ENCODE measurements at regions not wholly inside any gene's neighbourhood (a gene's known extent, or its start where the extent isn't known, plus 50 kb on each side); places are given as distances from the start of the nearest gene placed in this dataset.

DNA sequence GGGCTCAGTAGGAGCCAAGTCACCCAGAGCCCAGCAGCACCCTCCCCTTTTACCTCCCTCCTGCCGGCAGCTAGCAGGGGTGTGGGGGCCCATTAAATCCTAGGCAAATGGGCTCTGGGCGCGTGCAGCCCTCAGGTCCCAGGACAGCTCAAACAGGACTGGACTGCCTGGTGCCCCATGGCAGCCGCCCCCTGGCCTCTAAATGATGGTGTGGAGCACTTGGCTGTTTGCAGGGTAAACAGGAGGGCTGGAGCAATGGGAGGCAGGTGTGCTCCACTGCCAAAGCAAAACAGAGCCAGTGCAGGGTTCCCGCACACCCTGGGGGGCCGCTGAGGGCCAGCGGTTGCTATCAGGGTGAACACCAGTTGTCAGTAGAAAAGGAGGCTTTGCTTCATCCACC, 55.9 kb upstream of the C5orf58 start:
- Histone ChIP-seq H3K9ac (ENCODE audit: low read length) (no peak overlapping the region), H3K9me3 (ENCODE audit: control insufficient read depth, low read length) (no peaks in the 10 kb centered on the region), H3K36me3 (ENCODE audit: control insufficient read depth, insufficient read depth, low read length, severe bottlenecking) (no peaks in the 10 kb centered on the region), H3K4me1 (ENCODE audit: control insufficient read depth, insufficient read depth, low read length) (no peaks in the 10 kb centered on the region), H3K4me3 (ENCODE audit: low read length) (no peak overlapping the region), H3K27me3 (replicated peaks; ENCODE audit: control insufficient read depth, insufficient read depth, low read length) (peaks cover 10% of the 10 kb centered on the region)
- no peak for DNase-seq (ENCODE audit: low read depth)

- H3K27me3 ChIP-seq (replicated peaks; ENCODE audit: control insufficient read depth, insufficient read depth, low read length): peaks cover 18% of the 10 kb centered on the region
- DNase-seq (ENCODE audit: low read depth): no peak
- H3K9ac ChIP-seq (ENCODE audit: low read length): no peak overlapping the region
- H3K9me3 ChIP-seq (ENCODE audit: control insufficient read depth, low read length): no peaks in the 10 kb centered on the region
- H3K4me1 ChIP-seq (ENCODE audit: control insufficient read depth, insufficient read depth, low read length): no peaks in the 10 kb centered on the region
- no peaks in the 10 kb centered on the region for H3K36me3 ChIP-seq (ENCODE audit: control insufficient read depth, insufficient read depth, low read length, severe bottlenecking)
- H3K4me3 ChIP-seq (ENCODE audit: low read length): no peak overlapping the region
These were observed 54.0 kb upstream of the C5orf58 start for GRCh38 chr5:170178814-170179213.

GRCh38 chr5:170179626-170180025, 53.2 kb upstream of the C5orf58 start:
- H3K36me3 ChIP-seq (ENCODE audit: control insufficient read depth, insufficient read depth, low read length, severe bottlenecking): no peaks in the 10 kb centered on the region
- H3K4me3 ChIP-seq (ENCODE audit: low read length): no peak overlapping the region
- no peaks in the 10 kb centered on the region for H3K9me3 ChIP-seq (ENCODE audit: control insufficient read depth, low read length)
- no peak for DNase-seq (ENCODE audit: low read depth)
- peaks cover 18% of the 10 kb centered on the region for H3K27me3 ChIP-seq (replicated peaks; ENCODE audit: control insufficient read depth, insufficient read depth, low read length)
- H3K9ac ChIP-seq (ENCODE audit: low read length): no peak overlapping the region
- no peaks in the 10 kb centered on the region for H3K4me1 ChIP-seq (ENCODE audit: control insufficient read depth, insufficient read depth, low read length)

GRCh38 chr5:170181902-170182301, 50.9 kb upstream of the C5orf58 start:
- H3K9ac ChIP-seq (ENCODE audit: low read length): no peak overlapping the region
- DNase-seq (ENCODE audit: low read depth): no peak
- no peak overlapping the region for H3K4me3 ChIP-seq (ENCODE audit: low read length)
- no peaks in the 10 kb centered on the region for H3K36me3 ChIP-seq (ENCODE audit: control insufficient read depth, insufficient read depth, low read length, severe bottlenecking)
- H3K27me3 ChIP-seq (replicated peaks; ENCODE audit: control insufficient read depth, insufficient read depth, low read length): peaks cover 34% of the 10 kb centered on the region
- H3K9me3 ChIP-seq (ENCODE audit: control insufficient read depth, low read length): no peaks in the 10 kb centered on the region
- no peaks in the 10 kb centered on the region for H3K4me1 ChIP-seq (ENCODE audit: control insufficient read depth, insufficient read depth, low read length)

DNA sequence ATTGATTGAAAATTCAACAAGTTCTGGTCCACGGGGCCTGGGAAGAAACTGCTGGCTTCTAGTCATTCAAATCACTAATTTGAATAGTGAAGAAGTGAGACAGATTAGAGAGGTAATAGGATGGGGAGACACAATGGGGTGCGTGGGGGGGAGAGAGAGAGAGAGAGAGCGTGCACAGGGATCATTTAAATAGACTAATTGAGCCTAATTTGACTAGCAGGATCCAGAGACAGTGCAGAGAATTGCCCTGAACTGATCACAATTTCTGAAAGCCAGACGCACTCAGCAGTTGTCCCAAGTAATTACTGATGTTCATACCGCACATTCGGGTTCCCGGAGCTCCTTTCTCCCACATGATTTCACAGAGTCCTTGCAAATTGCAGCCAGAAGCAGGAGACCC, 50.3 kb upstream of the C5orf58 start:
- DNase-seq (ENCODE audit: low read depth): no peak

More for the DNA sequence above, 50.3 kb upstream of the C5orf58 start:
- no peak overlapping the region for H3K4me3 ChIP-seq (ENCODE audit: low read length)
- no peaks in the 10 kb centered on the region for H3K9me3 ChIP-seq (ENCODE audit: control insufficient read depth, low read length)
- H3K4me1 ChIP-seq (ENCODE audit: control insufficient read depth, insufficient read depth, low read length): no peaks in the 10 kb centered on the region
- no peak overlapping the region for H3K9ac ChIP-seq (ENCODE audit: low read length)
- H3K27me3 ChIP-seq (replicated peaks; ENCODE audit: control insufficient read depth, insufficient read depth, low read length): peaks cover 39% of the 10 kb centered on the region
- no peaks in the 10 kb centered on the region for H3K36me3 ChIP-seq (ENCODE audit: control insufficient read depth, insufficient read depth, low read length, severe bottlenecking)

Data from adipocyte (in vitro differentiated cells).